Prostate gland (tissue), 2 donors: ENCODE measurements at regions not wholly inside any gene's neighbourhood (a gene's known extent, or its start where the extent isn't known, plus 50 kb on each side); places are given as distances from the start of the nearest gene placed in this dataset.

Experiments used
- CTCF ChIP-seq, 4 experiments: fragments of 200-600 bp in 2 of 4; fragments of 450-650 bp in 2 of 4; sonication (generic) in 2 of 4; IDR thresholded peaks; 1 replicate in 3 of 4; 2 replicates in 1 of 4; pipeline ENCODE4 v1.5.1; 2016 to 2019; ENCODE audit warnings: antibody characterized with exemption in 4 of 4, mild to moderate bottlenecking in 2 of 4, moderate library complexity in 2 of 4
- POLR2A ChIP-seq: fragments of 450-650 bp; IDR thresholded peaks from one replicate; pipeline ENCODE4 v1.6.1; 2016; ENCODE audit warnings: antibody characterized with exemption, mild to moderate bottlenecking
- POLR2AphosphoS5 ChIP-seq: sonication (generic); formaldehyde crosslinking; IDR thresholded peaks from one replicate; pipeline ENCODE4 v1.6.1; 2017; ENCODE audit warnings: antibody characterized with exemption

- TF ChIP-seq POLR2AphosphoS5 (no peak), CTCF (IDR thresholded peaks at IDR 0.05) (no peak), POLR2A (no peak)
Measured at GRCh38 chr13:73231471-73231870, 172.7 kb downstream of the KLF5 start.
